ENCODE measurements at regions not wholly inside any gene's neighbourhood (a gene's known extent, or its start where the extent isn't known, plus 50 kb on each side); places are given as distances from the start of the nearest gene placed in this dataset.

- Histone ChIP-seq H3K79me2 (ENCODE audit: low read depth) (no peaks in the 10 kb centered on the region), H3K27me3 (no peaks in the 10 kb centered on the region), H3K4me2 (no peak overlapping the region), H3K9ac (no peak overlapping the region), H3K4me1 (peaks cover 5% of the 10 kb centered on the region), H2AFZ (replicated peaks) (no peak overlapping the region), H3F3A (ENCODE audit: low read depth) (no peaks in the 10 kb centered on the region), H4K20me1 (ENCODE audit: low read depth) (no peaks in the 10 kb centered on the region), H3K36me3 (no peaks in the 10 kb centered on the region), H3K9me3 (ENCODE audit: low read depth) (no peaks in the 10 kb centered on the region), H3K4me3 (no peak overlapping the region), H3K27ac (no peak overlapping the region)
- peaks cover 2% of the 10 kb centered on the region for H3K27me3 Mint-ChIP-seq (ENCODE audit: insufficient read depth, low read depth)
- no peak overlapping the region for H3K27ac Mint-ChIP-seq
- H3K9me3 Mint-ChIP-seq, result no peaks in the 10 kb centered on the region
- no peaks in the 10 kb centered on the region for H3K36me3 Mint-ChIP-seq
- H3K4me3 Mint-ChIP-seq, result no peak overlapping the region
- no peaks in the 10 kb centered on the region for H3K4me1 Mint-ChIP-seq
- no peak for DNase-seq (ENCODE audit: low spot score)
- TF ChIP-seq EZH2phosphoT487 (IDR thresholded peaks at IDR 0.05) (no peak), CTCF (IDR thresholded peaks at IDR 0.05) (no peak), EZH2 (IDR thresholded peaks at IDR 0.05) (no peak)
Observed at GRCh38 chr13:31476266-31476665, 263.1 kb upstream of the RXFP2 start.

GRCh38 chr13:31476753-31477152, 262.6 kb upstream of the RXFP2 start:
- no peaks in the 10 kb centered on the region for H3K36me3 Mint-ChIP-seq
- H3K4me3 ChIP-seq, result no peak overlapping the region
- H3K4me2 ChIP-seq, result no peak overlapping the region
- no peaks in the 10 kb centered on the region for H3F3A ChIP-seq (ENCODE audit: low read depth)
- H3K9me3 ChIP-seq (ENCODE audit: low read depth), result no peaks in the 10 kb centered on the region
- H3K27ac Mint-ChIP-seq, result no peak overlapping the region
- no peak overlapping the region for H3K4me3 Mint-ChIP-seq
- H3K27me3 Mint-ChIP-seq (ENCODE audit: insufficient read depth, low read depth), result peaks cover 2% of the 10 kb centered on the region
- no peaks in the 10 kb centered on the region for H3K27me3 ChIP-seq
- no peak for DNase-seq (ENCODE audit: low spot score)
- no peak overlapping the region for H3K9ac ChIP-seq
- no peaks in the 10 kb centered on the region for H3K4me1 Mint-ChIP-seq
- no peaks in the 10 kb centered on the region for H3K36me3 ChIP-seq
- H4K20me1 ChIP-seq (ENCODE audit: low read depth), result no peaks in the 10 kb centered on the region
- no peak for TF ChIP-seq EZH2 (IDR thresholded peaks at IDR 0.05)
- TF ChIP-seq CTCF (IDR thresholded peaks at IDR 0.05), result peak; percentile 25
- TF ChIP-seq EZH2phosphoT487 (IDR thresholded peaks at IDR 0.05), result no peak
- H3K79me2 ChIP-seq (ENCODE audit: low read depth), result no peaks in the 10 kb centered on the region
- no peak overlapping the region for H3K27ac ChIP-seq
- peak overlapping the region; percentile 74 for H2AFZ ChIP-seq (replicated peaks)
- peaks cover 5% of the 10 kb centered on the region for H3K4me1 ChIP-seq
- no peaks in the 10 kb centered on the region for H3K9me3 Mint-ChIP-seq

- Mint-ChIP-seq H3K27ac (no peak overlapping the region), H3K4me1 (no peaks in the 10 kb centered on the region), H3K27me3 (ENCODE audit: insufficient read depth, low read depth) (peaks cover 2% of the 10 kb centered on the region), H3K36me3 (no peaks in the 10 kb centered on the region), H3K9me3 (no peaks in the 10 kb centered on the region), H3K4me3 (no peak overlapping the region)
- DNase-seq (ENCODE audit: low spot score), result no peak
- Histone ChIP-seq H3K4me3 (no peak overlapping the region), H3K9me3 (ENCODE audit: low read depth) (no peaks in the 10 kb centered on the region), H3F3A (ENCODE audit: low read depth) (no peaks in the 10 kb centered on the region), H3K27me3 (no peaks in the 10 kb centered on the region), H3K27ac (no peak overlapping the region), H3K4me2 (no peak overlapping the region), H3K4me1 (peaks cover 5% of the 10 kb centered on the region), H3K36me3 (no peaks in the 10 kb centered on the region), H3K9ac (no peak overlapping the region), H2AFZ (replicated peaks) (no peak overlapping the region), H3K79me2 (ENCODE audit: low read depth) (no peaks in the 10 kb centered on the region), H4K20me1 (ENCODE audit: low read depth) (no peaks in the 10 kb centered on the region)
- no peak for TF ChIP-seq EZH2phosphoT487 (IDR thresholded peaks at IDR 0.05)
- TF ChIP-seq CTCF (IDR thresholded peaks at IDR 0.05), result no peak
- no peak for TF ChIP-seq EZH2 (IDR thresholded peaks at IDR 0.05)
Observed at GRCh38 chr13:31477961-31478360, 261.4 kb upstream of the RXFP2 start.

Measured in neural progenitor cell (in vitro differentiated cells).